HEK293 (cell line): ENCODE measurements at regions not wholly inside any gene's neighbourhood (a gene's known extent, or its start where the extent isn't known, plus 50 kb on each side); places are given as distances from the start of the nearest gene placed in this dataset.

Experiments used
- CTCF ChIP-seq: fragments of 450-650 bp; formaldehyde crosslinking; IDR thresholded peaks from 2 replicates; pipeline ENCODE4 v1.5.1; 2016; ENCODE audit warnings: missing biosample characterization, missing genetic modification characterization
- PATZ1 ChIP-seq: fragments of 450-650 bp; formaldehyde crosslinking; IDR thresholded peaks from 2 replicates; pipeline ENCODE4 v1.5.1; 2016; ENCODE audit warnings: missing biosample characterization, missing genetic modification characterization
- TCF7L2 ChIP-seq: IDR thresholded peaks from 2 replicates; pipeline ENCODE4 v1.6.1; 2011; ENCODE audit warnings: low read depth, mild to moderate bottlenecking, inconsistent platforms, low read length, moderate library complexity, borderline replicate concordance
- ZNF18 ChIP-seq: fragments of 450-650 bp; formaldehyde crosslinking; IDR thresholded peaks from 2 replicates; pipeline ENCODE4 v1.5.1; 2016; ENCODE audit warnings: missing biosample characterization, missing genetic modification characterization
- ZNF274 ChIP-seq, 2 experiments: fragments of 200-500 bp in 1 of 2; fragments of 450-650 bp in 1 of 2; sonication (Bioruptor generic) in 1 of 2; formaldehyde crosslinking in 1 of 2; IDR thresholded peaks; 2 replicates each; pipeline versions ENCODE4 v1.5.1 to v1.6.1; 2014 to 2016; ENCODE audit warnings: borderline replicate concordance in 1 of 2, inconsistent platforms in 1 of 2, low read length in 1 of 2, missing biosample characterization in 1 of 2, missing genetic modification characterization in 1 of 2
- ZNF292 ChIP-seq: fragments of 450-650 bp; formaldehyde crosslinking; IDR thresholded peaks from 2 replicates; pipeline ENCODE4 v1.5.1; 2016; ENCODE audit warnings: low read depth, missing biosample characterization, missing genetic modification characterization, borderline replicate concordance
- ZNF324 ChIP-seq: fragments of 450-650 bp; formaldehyde crosslinking; IDR thresholded peaks from 2 replicates; pipeline ENCODE4 v1.5.1; 2016; ENCODE audit warnings: missing biosample characterization, missing genetic modification characterization
- ZNF549 ChIP-seq: fragments of 450-650 bp; IDR thresholded peaks from 2 replicates; pipeline ENCODE4 v1.5.1; 2018; ENCODE audit warnings: missing biosample characterization, missing genetic modification characterization, mild to moderate bottlenecking, inconsistent platforms, moderate library complexity
- TF ChIP-seq, protein P1 (sequence below): fragments of 450-650 bp; formaldehyde crosslinking; IDR thresholded peaks from 2 replicates; pipeline ENCODE4 v1.5.1; 2016; ENCODE audit warnings: missing biosample characterization, missing genetic modification characterization

GRCh38 chr5:113937301-113937700 is 423.8 kb downstream of the YTHDC2 start:
- no peak for TF ChIP-seq ZNF324 (tag by site-specific recombination)
- TF ChIP-seq ZNF549 (tag by site-specific recombination): no peak
- TF ChIP-seq, protein P1, sequence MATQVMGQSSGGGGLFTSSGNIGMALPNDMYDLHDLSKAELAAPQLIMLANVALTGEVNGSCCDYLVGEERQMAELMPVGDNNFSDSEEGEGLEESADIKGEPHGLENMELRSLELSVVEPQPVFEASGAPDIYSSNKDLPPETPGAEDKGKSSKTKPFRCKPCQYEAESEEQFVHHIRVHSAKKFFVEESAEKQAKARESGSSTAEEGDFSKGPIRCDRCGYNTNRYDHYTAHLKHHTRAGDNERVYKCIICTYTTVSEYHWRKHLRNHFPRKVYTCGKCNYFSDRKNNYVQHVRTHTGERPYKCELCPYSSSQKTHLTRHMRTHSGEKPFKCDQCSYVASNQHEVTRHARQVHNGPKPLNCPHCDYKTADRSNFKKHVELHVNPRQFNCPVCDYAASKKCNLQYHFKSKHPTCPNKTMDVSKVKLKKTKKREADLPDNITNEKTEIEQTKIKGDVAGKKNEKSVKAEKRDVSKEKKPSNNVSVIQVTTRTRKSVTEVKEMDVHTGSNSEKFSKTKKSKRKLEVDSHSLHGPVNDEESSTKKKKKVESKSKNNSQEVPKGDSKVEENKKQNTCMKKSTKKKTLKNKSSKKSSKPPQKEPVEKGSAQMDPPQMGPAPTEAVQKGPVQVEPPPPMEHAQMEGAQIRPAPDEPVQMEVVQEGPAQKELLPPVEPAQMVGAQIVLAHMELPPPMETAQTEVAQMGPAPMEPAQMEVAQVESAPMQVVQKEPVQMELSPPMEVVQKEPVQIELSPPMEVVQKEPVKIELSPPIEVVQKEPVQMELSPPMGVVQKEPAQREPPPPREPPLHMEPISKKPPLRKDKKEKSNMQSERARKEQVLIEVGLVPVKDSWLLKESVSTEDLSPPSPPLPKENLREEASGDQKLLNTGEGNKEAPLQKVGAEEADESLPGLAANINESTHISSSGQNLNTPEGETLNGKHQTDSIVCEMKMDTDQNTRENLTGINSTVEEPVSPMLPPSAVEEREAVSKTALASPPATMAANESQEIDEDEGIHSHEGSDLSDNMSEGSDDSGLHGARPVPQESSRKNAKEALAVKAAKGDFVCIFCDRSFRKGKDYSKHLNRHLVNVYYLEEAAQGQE (tag by site-specific recombination): no peak
- no peak for TF ChIP-seq ZNF18
- TF ChIP-seq PATZ1 (tag by site-specific recombination): no peak
- no peak for TF ChIP-seq ZNF274 (IDR thresholded peaks at IDR 0.05; ENCODE audit: low read length)
- TF ChIP-seq ZNF274 (tag by site-specific recombination; IDR thresholded peaks at IDR 0.05; ENCODE audit: borderline replicate concordance): no peak
- no peak for TF ChIP-seq CTCF (tag by site-specific recombination)
- TF ChIP-seq TCF7L2: no peak
- TF ChIP-seq ZNF292: no peak
